Kidney tubule cell (primary cell): ENCODE measurements at regions not wholly inside any gene's neighbourhood (a gene's known extent, or its start where the extent isn't known, plus 50 kb on each side); places are given as distances from the start of the nearest gene placed in this dataset.
"Not testable (repeated sequence)": the region's sequence is repeated elsewhere in the genome, so short reads cannot be mapped to it uniquely, and the experiment has no call there.

ENCODE experiments used
- DNase-seq: peaks from one replicate; pipeline ENCODE4 v3.0.0-alpha.2; 2018; ENCODE audit warnings: low spot score

DNA sequence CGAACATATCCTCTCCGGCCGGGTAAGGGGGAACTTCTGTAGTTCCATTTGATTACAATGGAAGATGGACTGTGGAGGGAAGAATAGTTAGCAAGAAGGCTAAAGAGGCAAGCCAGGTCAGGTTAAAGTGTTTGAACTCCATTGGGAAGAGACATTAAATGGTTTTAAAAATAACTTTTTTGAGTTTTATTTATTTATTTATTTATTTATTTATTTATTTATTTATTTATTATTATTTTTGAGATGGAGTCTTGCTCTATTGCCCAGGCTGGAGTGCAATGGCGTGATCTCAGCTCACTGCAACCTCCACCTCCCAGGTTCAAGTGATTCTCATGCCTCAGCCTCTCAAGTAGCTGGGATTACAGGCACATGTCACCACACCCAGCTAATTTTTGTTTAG, 441.9 kb downstream of the TOX3 start:
- not testable (repeated sequence) for DNase-seq

DNA sequence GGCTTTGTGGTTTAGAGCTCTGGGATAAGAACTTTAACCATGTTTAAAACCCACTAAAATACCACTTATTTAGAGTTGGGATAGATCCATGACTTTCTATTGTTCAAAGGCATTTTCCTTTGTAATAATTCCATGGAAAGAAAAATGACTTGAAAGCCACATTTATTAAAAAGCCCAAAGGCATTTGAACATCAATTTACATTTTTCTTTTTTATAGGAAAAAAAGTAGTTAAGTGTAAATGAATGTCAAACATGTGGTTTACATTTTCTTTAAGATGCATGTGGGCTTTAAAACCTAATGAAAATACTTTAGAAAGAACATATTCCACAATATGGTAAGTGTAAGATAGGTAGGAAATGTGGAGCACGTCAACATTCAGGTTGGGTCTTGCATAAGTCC, 443.2 kb downstream of the TOX3 start:
- no peak for DNase-seq

DNA sequence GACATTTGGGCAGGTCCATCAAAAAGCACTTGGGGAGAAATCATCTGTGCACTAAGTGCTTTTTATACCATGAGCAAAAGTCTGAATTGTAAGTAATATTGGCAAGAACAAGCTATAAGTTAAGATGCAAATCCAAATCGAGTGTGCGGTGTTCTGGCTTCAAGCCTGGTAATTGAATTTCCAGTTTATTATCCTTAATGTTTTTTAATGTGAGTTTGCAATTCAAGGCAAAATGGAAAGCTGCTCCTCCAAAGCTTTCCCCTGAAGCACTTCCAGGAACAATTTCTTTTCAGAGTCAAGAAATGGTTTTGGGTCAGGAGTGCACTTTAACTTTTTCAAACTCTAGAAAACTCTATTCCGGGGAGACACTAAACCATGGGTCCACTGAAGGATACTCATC, 445.7 kb downstream of the TOX3 start:
- no peak for DNase-seq

DNA sequence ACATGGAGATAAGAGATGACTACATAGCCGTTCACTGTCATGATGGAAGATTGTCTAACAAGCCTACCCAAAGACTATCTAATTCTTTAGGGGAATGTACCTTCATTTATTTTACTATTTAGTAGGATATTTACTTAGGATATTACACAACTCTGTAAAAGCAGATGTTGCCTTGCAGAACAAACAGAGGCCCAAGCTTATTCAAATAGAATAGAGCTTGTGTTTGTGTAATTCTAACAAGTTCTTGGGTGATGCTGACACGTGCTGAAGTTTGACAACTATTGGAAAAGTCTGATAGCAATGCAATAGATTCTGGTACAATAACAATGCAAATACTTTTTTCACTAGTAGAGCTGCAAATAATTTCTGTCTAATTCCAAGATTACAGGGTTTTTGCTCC, 447.6 kb downstream of the TOX3 start:
- no peak for DNase-seq

DNA sequence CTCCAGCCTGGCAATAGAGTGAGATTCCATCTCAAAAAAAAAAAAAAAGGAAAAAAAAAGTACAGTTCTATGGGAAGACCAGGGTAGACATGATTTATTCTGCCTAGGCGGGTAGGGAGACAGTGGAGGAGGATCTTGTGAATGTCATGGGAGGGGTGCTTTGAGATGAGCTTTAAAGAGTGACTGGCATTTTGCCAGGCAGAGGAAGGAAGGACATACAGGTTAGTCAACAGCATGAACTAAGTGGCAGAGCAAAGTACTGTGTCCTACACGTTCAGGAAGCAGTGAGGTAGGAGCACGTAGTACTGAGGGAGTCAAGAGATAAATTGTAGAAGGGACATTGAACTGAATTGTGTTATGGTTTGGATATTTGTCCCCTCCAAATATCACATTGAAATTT, 451.5 kb downstream of the TOX3 start:
- DNase-seq, result no peak

DNA sequence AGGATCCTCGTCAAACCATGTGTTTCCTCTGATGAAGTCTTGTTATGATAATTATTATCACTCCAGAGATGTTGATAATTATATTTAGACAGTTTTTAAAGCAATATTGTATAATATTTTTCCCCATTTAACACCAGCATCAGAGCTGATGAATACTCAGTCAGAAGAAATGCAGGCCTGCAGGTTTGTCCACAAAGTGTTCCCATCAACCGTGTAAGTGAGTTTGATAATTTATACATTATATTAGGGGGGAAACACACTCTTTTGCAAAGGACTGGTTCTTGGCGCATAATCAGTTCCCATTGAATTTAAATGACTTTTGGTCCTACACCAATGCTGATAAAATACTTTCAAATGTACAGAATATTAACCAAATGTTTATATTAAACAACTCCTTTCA, 454.8 kb downstream of the TOX3 start:
- no peak for DNase-seq

DNA sequence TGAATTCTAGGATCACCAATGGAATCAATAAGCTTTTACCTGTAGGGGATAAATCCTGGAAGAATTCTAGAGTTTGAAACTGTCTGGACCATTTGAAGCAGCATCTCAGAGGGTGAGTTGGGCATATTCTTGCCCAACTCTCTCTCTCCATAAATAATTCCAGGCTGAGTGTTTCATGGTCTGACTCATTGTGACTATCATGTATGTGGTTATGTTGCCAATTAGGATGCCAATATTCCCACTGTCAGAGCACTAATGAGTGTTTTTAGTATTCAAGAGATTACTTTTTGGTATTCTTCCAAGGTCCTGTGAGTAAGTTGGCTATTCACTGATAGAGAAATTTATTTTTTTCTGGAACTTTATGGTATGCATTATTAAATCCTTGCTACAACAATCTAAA, 456.9 kb downstream of the TOX3 start:
- peak; percentile 76 for DNase-seq

DNA sequence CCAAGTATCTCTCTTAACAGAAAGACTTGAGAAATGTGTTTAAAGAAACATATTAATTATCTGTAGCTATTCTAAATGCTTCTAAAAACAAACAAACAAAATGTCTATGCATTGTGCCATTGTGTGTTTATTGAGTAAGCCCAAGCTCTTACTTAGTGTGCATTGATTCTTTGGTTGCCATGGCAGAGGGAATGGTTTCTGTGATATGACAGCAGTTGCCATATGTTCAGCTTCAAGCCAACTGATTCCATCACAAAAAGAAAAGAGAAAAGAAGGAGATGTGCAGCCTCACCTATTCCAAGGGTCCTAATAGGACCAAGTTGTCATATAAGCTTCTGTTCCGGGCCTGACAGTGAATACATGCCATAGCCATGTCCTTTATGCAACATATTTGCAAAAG, 457.5 kb downstream of the TOX3 start:
- no peak for DNase-seq

DNA sequence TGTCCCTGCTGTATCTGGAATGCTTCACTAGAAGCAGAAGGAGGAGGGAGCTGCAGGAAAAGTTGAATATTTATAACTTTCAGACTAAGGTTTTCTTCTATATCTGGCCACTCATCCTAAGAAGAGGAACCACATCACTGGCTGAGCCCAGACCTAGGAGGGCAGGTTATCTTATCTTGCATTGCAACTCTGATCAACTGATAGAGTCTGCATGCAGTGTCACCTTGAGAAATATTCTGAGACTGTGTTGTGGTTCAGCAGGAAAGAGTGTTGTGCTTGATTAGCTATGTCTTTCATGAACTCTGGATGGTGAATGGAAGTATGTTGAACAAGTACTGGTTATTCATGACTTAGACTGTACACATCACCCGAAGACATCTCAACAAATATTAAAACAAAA, 460.0 kb downstream of the TOX3 start:
- no peak for DNase-seq

DNA sequence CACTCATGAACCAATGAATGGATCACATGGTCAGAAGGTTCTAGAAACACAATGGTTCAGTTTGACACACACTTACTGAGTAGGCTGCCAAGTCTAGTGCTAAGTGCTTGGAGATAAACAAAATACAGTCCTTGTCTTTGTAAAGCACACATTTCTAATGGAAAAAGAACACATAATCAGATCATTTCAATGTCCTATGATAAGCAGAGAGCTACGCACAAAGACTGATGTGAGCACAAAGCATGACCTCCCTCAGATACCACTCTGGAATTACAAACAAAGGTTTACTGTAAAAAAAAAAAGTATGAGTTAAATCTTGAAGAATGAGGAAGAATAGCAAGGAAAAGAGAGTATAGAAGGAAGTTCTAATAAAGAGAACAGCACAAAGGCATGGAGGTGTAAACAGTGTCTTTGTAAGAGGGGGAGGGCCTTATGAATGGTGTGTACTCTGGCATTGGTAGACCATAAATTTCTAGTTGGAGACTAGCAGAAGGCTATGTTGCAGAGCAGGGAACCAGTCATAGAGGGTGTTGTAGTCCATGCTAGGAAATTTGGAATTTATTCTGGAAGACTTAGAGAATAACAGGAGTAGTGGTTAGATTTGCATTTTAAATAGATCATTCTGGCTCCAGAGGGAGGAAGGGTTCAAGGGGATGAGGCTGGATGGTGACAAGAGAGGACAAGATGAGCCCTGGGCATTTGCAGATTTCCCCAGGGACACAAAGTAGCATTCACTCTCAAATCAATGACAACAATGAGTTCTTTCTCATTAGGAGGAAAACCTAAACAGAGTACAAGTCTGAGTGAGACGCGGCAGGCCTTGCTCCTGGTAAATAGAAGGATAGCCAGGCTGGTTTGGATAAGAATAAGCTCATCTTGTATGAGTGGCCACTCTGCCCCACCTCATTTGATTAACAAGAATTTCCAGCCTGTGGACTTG, 468.0 kb downstream of the TOX3 start:
- DNase-seq, result peak; percentile 82

DNA sequence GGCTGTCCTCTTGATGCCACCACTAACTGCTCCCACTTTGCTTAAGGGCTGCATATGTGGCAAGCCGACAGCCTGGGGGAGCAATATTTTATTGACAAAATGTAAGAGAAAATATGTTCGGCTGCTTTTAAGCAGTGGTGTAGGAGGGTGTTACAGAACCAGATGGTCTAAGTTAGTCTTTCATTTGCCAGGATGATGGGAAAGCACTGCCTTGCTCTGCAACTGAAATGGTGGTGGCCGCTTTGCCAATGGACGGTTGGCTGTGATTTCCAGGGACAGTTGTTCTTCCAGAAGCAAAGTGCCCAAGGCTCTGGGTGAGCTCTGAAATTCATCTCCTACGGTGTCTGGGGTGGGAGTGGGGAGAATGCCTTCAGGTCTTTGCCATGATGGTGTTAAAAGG, 469.3 kb downstream of the TOX3 start:
- no peak for DNase-seq

DNA sequence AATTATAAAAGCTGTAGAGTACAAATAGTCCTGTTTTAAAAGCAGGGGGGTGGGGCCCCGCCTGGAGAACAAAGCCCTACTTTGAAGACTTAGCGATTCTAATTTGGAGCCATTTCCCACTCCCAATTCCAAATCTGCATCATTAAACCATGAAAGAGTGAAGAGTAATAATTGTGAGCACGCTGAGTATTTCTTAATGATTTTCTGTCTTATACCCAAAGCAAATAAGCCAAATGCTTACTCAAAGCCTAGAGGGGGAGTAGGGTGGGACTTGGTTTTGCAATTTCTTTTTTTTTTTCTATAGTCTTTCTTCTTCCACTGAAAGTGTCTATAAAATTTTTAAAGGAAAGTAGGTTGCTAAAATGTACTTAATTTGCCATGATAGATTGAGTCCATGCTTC, 470.1 kb downstream of the TOX3 start:
- no peak for DNase-seq

DNA sequence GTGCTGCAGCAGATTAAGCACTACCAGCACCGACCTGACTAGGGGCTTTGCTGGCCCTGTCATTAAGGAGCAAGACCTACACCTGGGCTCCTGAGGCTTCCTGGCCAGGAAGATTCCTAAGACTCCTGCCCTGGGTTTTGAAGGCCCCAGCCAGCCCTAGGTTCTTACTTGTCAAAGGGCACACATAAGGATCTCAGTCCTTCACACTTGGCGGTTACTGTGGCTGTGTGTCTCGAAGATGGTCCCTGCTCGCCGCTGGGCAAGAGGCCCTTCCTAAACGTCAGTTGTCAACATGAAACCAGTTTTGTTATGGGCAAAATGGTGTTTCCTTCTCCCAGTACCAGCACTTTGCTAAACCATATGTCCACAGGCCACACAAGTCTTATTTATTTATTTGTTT, 470.6 kb downstream of the TOX3 start:
- no peak for DNase-seq

DNA sequence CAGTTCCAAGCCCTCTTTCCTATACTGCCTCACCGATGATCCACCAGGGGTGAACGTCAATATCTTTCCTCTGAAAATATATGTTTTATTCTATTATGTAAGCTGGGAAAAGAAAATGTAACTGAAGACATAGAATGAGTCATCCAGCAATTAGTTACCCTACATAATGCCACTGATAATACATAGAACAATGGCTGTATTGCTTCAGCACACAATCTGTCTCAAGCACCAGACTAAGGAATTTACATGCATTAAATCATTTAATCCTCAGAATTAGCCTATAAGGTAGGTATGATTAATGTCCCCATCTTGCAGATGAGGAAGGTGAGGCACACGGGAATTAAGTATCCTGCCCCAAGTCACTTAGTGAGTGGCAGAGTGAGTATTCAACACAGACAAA, 472.8 kb downstream of the TOX3 start:
- no peak for DNase-seq

DNA sequence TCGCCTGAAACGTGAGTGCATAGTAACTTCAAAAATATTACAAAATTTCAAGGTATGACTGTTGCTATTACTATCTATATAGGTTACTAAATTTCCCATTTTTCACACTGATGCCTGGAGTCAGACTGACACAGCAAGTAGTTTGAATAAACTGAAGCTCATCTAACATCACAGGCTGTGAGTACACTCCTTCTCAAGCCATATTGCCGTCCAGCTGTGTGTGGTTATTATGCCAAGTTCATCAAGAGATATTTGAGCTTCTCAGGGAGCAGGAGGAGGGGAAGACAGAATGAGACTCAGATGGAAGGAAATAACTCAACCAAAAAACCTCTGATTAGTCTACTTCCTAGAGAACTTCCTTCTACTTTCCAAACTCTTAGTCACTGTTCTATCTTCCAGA, 473.9 kb downstream of the TOX3 start:
- DNase-seq, result no peak

DNA sequence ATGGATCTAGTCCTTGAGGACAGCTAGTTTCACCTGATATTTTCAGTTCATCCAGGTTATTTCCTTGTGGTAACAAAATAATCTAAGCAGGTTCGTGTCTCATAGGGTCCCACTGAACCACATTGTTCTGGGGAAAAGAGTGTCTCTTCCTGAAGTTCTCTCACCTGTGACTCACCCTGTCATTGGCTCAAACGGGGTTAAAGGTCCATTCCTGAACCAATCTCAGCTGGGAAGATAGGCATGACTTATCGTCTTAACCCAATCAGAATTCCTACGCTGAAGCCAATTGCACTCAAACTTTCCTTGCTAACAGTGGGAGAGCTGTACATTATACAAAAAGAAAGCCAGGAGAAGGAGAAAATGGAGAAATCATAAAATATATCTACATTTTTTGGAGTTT, 475.8 kb downstream of the TOX3 start:
- DNase-seq, result no peak

DNA sequence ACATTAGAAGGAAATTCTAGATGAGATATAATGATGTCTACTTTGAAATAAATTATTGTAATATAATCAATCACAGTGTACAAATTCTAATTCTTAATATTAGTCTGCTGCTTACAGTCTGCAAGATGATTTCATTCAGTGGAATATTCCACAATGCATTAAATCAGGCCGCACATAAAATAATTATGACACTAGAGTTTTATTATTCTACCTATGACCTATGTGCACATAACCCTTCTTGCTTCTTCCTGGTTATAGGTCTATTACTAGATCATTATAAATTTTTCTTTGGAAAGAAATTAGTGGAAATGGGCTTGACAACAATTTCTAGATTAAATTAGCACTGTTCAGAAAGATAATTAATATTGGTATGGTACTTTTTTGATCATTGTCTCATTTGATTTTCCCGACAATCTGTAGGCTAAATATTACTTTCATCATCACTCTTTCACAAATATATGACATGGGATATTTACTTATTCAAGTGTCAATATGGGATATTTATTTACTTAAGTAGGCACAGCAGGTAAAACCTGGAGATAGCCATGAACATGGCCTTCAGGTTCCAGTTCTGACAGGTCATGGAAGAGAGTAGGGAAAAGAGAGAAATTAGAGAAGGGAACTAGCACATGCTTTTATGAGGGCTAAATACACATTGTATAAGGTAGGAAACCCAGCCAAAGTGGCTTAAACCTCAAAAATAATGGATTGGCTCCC, 476.4 kb downstream of the TOX3 start:
- no peak for DNase-seq

DNA sequence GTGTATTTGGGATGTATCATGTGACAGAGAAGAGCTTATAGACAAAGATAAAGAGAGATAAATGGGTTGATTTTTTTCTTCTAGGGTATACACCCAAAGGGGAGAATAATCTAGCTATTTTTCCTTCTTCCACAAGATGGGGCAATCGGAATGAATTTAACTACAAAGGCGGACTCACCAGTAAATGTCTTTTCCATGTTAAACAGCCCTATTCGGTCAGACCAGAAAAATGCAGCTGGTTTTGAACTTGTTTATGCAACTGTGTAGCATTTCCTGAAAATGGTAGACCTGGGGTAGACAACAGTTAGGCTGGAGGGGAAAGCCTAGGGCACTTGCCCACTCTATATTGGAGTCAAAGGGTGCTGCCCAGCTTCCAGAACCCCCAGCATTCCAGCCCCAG, 477.1 kb downstream of the TOX3 start:
- DNase-seq, result peak; percentile 59

DNA sequence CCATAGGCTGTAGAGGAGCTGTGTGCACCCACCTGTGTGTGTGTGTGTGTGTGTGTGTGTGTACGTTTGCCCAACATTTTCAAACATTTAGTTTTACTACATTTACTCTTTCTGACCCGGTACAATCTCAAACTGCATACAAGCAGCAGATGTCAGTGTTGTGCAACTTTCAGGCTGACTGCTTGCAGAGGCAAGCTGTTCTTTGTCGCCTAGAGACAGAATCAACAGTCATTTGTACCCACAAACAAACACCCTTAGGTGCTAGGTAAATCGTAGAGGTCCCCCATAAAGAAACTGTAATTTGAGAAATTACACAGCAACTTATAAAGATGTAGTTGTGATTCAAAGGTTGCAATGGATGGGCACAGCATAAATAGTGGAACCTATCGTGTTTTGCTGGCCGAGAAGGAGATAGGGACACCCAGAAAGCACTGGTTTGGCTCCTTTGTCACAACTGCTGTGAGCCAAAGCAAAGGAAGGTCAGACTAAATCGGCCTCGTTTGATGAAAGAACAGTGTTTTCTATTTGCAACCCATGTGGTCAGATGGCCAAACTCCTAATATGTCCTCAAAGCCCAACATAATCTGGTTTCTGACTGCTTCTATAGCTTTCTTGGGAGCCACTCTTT, 478.4 kb downstream of the TOX3 start:
- peak; percentile 65 for DNase-seq

DNA sequence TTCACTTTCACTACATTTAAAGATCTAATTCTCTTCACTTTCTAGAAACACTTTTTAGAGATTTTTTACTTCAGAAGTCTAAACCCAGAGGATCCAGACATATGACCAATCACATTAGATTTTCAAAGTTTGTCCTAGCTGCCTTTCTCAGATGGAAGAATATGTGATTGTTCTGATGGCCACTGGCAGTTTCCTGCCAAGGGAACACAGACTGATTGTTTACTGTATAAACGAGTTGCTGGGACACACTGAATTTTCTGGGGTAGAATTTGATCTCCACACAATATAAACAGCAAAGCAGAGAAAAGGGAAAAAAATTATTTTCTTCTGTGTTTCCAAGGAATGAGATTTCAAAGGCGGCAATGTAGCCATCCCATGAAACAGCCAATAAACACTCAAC, 480.0 kb downstream of the TOX3 start:
- no peak for DNase-seq

DNA sequence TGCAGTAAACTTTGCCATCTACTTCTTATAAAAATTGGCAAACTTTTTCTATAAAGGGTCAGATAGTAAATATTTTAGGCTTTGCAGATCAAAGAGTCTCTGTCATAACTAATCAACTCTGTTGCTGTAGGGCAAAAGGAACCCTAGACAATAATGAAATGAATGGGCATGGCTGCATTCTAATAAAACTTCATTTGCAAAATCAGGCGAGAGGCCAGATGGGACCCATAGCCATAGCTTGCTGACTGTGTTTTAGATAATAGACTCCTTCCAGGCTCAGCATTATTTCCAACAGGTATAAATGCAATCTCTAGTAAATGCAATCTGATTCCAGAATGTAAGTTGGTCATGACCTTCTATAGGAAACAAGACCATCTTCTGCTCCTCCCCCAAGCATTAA, 490.7 kb downstream of the TOX3 start:
- DNase-seq, result no peak

DNA sequence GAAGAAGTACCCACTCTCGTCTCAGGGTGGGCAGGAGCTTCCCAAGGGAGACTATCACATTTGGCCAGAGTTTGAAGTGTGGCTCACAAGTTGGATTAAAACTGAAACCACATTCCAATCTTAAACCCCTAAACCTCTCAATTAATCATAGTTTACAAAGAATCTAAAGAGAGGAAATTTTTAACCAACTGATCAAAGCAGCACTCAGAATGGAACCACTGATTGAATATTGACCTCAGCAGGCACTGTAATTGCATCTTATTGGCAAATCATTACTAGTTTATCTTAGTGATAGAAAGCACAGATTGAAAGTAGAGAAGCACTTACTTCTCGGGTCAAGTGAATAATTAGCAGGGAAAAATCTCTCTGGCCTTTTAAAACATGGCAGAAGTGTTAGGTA, 491.6 kb downstream of the TOX3 start:
- DNase-seq, result peak; percentile 45

DNA sequence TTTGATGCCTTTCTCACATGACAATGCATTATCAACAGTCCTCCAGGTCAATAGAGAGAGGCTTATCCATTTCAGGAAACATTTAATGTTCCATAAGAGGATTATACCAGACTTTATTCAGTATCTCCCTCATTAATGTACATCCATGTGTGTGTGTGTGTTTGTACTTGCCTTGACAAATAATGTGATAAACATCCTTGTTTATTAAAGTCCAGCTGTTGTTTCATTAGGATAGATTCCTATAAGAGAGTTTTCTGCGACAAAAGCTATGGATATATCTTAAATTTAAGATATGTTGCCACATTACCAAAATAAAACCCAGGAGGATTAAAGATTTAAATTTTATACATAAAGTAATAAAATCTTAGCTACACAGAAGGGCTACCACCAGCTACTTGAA, 492.6 kb downstream of the TOX3 start:
- DNase-seq, result no peak
